ENCODE measurements at regions not wholly inside any gene's neighbourhood (a gene's known extent, or its start where the extent isn't known, plus 50 kb on each side); places are given as distances from the start of the nearest gene placed in this dataset.

DNA sequence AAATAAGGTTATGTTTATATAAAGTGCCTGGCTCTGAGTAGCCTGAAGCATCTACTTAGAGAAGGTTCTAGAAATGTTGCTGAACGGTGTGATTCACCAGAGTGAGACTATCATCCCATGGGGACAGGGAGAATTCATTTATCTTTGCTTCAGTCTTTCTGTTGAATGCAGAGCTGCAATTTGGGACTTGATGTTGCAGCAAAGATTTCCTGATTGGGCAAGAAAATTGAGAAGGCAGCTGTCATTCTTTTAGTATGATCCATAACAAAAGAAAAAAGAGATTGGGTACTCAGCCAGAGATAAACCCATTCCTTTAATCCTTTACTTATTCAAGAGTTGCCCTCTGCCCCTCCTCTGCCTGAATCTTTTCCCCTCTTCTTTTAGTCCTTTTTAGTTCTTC is 456.3 kb upstream of the WWC1 start:
- Mint-ChIP-seq H3K36me3 (ENCODE audit: low read depth) (no peaks in the 10 kb centered on the region), H3K9me3 (peaks cover 2% of the 10 kb centered on the region), H3K27me3 (peaks cover 1% of the 10 kb centered on the region), H3K4me3 (no peak overlapping the region), H3K4me1 (ENCODE audit: low read depth) (no peaks in the 10 kb centered on the region), H3K27ac (no peak overlapping the region)
- CTCF ChIA-PET: no interaction called here
- ATAC-seq: no peak
- TF ChIP-seq, protein P1, sequence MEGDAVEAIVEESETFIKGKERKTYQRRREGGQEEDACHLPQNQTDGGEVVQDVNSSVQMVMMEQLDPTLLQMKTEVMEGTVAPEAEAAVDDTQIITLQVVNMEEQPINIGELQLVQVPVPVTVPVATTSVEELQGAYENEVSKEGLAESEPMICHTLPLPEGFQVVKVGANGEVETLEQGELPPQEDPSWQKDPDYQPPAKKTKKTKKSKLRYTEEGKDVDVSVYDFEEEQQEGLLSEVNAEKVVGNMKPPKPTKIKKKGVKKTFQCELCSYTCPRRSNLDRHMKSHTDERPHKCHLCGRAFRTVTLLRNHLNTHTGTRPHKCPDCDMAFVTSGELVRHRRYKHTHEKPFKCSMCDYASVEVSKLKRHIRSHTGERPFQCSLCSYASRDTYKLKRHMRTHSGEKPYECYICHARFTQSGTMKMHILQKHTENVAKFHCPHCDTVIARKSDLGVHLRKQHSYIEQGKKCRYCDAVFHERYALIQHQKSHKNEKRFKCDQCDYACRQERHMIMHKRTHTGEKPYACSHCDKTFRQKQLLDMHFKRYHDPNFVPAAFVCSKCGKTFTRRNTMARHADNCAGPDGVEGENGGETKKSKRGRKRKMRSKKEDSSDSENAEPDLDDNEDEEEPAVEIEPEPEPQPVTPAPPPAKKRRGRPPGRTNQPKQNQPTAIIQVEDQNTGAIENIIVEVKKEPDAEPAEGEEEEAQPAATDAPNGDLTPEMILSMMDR (IDR thresholded peaks at IDR 0.05): no peak
- no peak for DNase-seq
- intact Hi-C loops (cut with micrococcal nuclease): no loop called here
- POLR2A ChIA-PET: no interaction called here

GRCh38 chr5:167837127-167837526 is 454.3 kb upstream of the WWC1 start:
- intact Hi-C loops (cut with micrococcal nuclease): no loop called here
- ChIA-PET POLR2A (no interaction called here), CTCF (no interaction called here)
- Mint-ChIP-seq H3K27ac (no peak overlapping the region), H3K9me3 (peaks cover 2% of the 10 kb centered on the region), H3K4me1 (ENCODE audit: low read depth) (no peaks in the 10 kb centered on the region), H3K4me3 (no peak overlapping the region), H3K27me3 (peaks cover 1% of the 10 kb centered on the region), H3K36me3 (ENCODE audit: low read depth) (no peaks in the 10 kb centered on the region)
- DNase-seq: no peak
- no peak for ATAC-seq
- TF ChIP-seq, protein P1 (IDR thresholded peaks at IDR 0.05): no peak

DNA sequence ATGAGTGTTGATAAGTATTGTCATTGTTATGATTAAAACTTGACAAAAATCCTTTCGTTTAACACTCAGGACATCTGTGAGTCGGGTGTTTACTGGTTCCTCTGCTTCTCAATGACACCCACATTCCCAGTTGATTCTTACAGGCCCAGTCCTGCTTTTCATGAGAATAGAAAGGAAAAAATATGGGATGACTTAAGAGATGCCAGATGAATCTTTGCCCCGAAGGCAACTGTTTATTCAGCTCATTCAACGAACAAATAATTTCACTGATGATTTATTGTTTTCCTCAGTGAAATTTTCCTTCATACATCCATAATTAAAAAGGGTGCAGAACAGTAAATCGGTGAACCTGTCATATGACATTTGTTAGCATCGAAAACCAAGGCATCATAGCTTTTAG is 452.4 kb upstream of the WWC1 start:
- DNase-seq: no peak
- Mint-ChIP-seq H3K27me3 (no peaks in the 10 kb centered on the region), H3K4me1 (ENCODE audit: low read depth) (no peaks in the 10 kb centered on the region), H3K27ac (no peak overlapping the region), H3K4me3 (no peak overlapping the region), H3K9me3 (no peaks in the 10 kb centered on the region), H3K36me3 (ENCODE audit: low read depth) (no peaks in the 10 kb centered on the region)
- intact Hi-C loops (cut with micrococcal nuclease): no loop called here
- TF ChIP-seq, protein P1 (IDR thresholded peaks at IDR 0.05): no peak
- no peak for ATAC-seq
- CTCF ChIA-PET: no interaction called here
- POLR2A ChIA-PET: no interaction called here

GRCh38 chr5:167840527-167841130 is 450.8 kb upstream of the WWC1 start:
- peaks cover 2% of the 10 kb centered on the region for H3K9me3 Mint-ChIP-seq
- TF ChIP-seq, protein P1 (IDR thresholded peaks at IDR 0.05): no peak
- H3K4me3 Mint-ChIP-seq: no peak overlapping the region
- DNase-seq (no peak), ATAC-seq (no peak)
- no peaks in the 10 kb centered on the region for H3K27me3 Mint-ChIP-seq
- ChIA-PET POLR2A (no interaction called here), CTCF (no interaction called here)
- H3K27ac Mint-ChIP-seq: no peak overlapping the region
- no peaks in the 10 kb centered on the region for H3K4me1 Mint-ChIP-seq (ENCODE audit: low read depth)
- intact Hi-C loops (cut with micrococcal nuclease): no loop called here
- H3K36me3 Mint-ChIP-seq (ENCODE audit: low read depth): no peaks in the 10 kb centered on the region

DNA sequence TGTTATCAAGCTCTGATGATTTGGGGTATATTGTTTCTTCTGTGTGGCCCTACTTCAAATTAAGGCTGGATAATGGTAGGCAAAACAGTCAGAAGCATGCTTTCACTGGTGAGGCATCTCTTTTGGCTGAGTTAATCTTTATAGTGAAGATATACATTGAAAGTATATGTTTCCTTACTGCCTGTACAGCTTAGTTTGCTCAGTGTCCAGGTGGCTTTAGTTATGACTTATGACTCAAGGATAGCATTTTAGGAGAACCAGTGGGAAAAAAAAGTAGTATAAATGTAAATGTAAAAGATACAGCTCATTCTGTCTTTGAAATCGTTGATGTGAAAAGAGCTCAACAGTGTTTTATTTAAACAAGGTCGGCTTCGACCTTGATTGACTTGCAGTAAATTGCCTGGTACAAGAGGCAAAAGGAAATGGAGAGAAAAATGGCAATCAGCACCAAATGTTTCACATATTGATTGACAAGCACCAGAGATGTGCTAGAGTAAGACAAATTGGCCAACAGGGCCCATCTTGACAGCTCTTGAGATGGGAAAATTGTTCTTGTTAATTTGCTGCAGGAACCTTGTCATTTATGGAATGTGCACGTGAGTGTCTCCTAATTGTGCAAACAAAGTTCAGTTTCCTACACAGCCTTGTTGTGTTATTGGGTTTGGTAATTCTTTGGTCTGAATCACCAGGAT is 447.4 kb upstream of the WWC1 start:
- Mint-ChIP-seq H3K27ac (no peak overlapping the region), H3K27me3 (no peaks in the 10 kb centered on the region), H3K9me3 (peaks cover 2% of the 10 kb centered on the region), H3K4me1 (ENCODE audit: low read depth) (no peaks in the 10 kb centered on the region), H3K4me3 (no peak overlapping the region), H3K36me3 (ENCODE audit: low read depth) (no peaks in the 10 kb centered on the region)
- intact Hi-C loops (cut with micrococcal nuclease): no loop called here
- ChIA-PET POLR2A (no interaction called here), CTCF (no interaction called here)
- TF ChIP-seq, protein P1 (IDR thresholded peaks at IDR 0.05): no peak
- no peak for ATAC-seq
- DNase-seq: no peak

All from activated CD8-positive, alpha-beta T cell treated with anti-CD3 and anti-CD28 coated beads for 36 hours (primary cell).